COLO829 (cell line): ENCODE measurements at regions not wholly inside any gene's neighbourhood (a gene's known extent, or its start where the extent isn't known, plus 50 kb on each side); places are given as distances from the start of the nearest gene placed in this dataset.

Source experiments
- DNase-seq: peaks from one replicate; pipeline ENCODE4 v3.0.0; 2012; ENCODE audit warnings: low spot score

DNA sequence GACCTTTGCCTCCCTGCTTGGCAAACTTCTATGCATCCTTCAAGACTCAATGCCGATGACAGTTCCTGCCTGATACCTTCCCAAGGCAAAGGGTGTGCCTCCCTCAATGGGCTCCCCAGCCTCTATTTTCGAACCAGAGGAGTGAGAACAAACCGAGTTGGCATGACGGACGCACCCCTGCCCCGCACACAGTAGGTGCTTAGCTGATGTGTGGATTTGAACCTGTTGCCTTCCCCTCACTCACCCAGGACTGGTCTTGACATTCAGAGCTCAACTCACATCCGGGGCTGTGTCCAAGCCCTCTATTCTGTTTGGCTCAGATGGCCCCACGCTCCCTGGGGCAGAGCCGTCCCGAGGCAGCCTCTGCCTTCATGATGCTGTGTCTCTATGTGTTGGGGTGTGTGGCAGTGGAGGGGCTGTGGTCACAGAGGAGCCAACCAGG, 52.2 kb upstream of the SLC6A11 start:
- no peak for DNase-seq

DNA sequence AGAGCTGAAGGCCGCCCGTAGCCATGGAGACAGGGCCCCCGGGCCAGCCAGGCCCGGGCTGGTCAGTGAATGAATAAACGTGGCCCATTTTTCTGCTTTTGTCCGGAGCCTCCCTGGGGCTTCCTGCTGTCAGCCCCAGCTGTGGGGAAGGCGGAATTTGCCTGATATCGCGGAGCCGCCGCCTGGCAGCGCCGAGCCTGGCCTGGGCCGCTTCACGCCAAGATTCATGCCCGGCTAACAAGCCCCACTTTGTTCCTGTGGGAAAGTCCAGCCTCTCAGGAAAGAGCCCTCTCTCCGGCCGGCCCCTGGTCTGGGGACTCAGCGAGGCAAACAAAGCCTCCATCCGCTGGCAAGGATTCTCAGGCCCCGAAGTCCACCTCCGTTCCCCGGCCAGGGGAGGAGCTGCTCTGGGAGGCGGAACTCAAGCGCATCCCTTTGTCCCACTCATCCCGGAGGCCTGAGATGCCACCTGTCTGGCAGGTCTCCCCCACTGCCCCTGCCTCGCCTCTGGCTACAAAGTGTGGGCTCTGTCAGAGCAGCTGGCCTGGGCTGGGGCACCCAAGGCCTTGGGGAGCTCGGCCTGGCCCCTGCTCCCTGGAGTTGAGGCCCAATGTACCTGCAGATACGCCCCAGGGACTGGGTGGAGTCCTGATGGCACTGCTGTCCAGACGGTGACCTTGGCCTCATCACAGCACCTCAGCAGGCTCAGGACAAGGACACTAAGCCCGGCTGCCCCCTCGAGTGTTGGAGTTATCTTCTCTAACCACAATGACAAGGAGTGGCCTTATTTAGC, 51.6 kb upstream of the SLC6A11 start:
- no peak for DNase-seq

DNA sequence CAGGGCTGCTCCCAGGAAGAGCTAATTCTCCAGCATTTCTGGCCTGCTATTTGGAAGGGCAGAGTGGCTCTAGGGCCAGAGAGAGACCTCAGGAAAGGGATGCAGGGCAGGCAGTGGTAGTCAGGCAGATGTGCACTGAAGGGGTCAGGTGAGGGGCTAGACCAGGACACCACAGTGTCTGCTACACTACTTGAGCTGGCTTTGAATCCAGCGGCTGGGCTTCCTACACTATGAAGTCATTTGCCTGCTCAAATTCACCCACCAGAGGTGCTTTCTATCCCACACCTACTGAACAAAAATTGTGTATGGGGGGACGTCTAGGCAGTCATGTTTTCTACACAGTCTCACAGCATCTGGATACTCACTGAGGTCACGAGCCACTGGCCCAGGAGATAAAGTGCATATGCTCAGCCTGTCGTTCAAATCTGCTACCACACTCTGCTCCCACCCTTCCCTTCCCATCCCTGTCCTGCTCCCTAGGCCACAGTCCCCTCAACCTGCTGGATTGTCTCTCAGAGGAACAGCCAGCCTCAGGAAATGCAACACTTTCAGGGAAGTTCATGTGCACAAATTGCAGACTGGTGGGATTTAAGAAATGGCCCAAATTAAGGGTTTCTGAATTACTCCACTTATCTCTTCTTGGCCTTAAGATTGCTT, 49.9 kb upstream of the SLC6A11 start:
- DNase-seq = no peak
